ENCODE measurements at regions not wholly inside any gene's neighbourhood (a gene's known extent, or its start where the extent isn't known, plus 50 kb on each side); places are given as distances from the start of the nearest gene placed in this dataset.
A peak's percentile ranks its signal among the peaks of the same experiment; 100 is the strongest.
"Not testable (repeated sequence)": the region's sequence is repeated elsewhere in the genome, so short reads cannot be mapped to it uniquely, and the experiment has no call there.

DNA sequence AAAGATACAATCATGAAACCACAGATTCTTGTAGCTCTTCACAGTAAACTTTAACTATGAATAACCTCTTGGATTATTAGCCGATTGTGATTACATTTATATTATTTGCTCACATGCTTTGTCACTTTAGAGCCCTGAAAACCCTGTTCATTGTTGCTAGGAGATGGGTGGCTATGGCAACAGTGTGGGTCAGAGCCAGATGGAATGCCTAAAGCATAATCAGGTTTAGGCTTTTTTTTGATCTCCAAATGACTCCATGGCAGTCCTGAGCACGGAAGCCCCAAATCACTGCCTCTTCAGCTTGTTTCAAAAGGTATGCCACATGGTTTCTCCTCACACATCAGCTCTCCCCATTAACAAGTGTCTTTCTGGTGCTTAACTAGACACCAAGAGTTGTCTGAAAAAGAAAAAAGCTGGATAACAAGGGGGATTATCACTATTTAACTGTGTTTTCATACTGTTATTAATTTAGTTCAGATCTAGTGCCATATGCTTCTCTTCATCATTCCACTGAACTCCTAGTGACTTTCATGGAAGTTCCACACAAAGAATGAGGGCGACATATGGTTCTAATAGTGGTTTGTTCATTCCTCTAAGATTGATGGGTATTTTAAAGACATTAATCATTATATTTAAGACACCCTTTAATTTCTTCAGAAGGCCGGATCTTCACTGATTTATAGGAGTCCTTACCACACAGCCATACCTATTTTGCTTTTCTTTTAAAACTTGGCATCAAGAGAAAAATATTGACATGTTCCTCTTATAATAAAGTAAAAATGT lies 88.8 kb upstream of the PAM start:
- no peak for DNase-seq

GRCh38 chr5:102668220-102668932 lies 86.7 kb upstream of the PAM start:
- no peak for DNase-seq

- DNase-seq, result no peak
Observed at GRCh38 chr5:102670224-102670836, 84.8 kb upstream of the PAM start.

GRCh38 chr5:102671033-102671734 lies 83.9 kb upstream of the PAM start:
- not testable (repeated sequence) for DNase-seq

- no peak for DNase-seq
Observed at GRCh38 chr5:102678267-102679058, 76.6 kb upstream of the PAM start.

DNA sequence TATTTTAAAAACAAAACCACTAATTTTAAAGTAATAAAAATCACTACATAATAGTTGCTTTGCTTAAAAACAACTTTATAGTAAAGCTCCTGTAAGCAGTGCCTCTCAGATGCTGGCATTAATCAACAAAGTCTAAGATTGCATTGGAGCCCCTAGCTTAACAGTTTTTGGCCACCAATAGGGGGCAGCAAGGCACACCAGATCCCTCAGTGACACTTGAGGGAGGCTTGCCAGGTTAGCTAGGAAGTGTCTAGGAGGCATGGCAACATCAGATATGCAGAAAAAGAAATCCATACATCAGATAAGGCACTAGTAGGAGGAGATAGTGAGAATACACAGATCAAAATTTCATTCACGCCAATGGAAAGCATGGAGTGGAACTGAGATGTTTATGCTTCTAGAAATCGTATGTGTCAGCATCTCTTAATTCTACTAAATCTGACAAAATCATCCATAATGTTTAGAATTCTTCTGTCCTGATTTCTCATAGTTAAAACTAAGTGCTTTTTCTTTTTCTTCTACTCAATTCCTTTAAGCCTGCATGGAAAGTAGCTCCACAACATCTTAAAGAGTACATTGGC lies 73.6 kb upstream of the PAM start:
- DNase-seq, result peak; percentile 34

DNA sequence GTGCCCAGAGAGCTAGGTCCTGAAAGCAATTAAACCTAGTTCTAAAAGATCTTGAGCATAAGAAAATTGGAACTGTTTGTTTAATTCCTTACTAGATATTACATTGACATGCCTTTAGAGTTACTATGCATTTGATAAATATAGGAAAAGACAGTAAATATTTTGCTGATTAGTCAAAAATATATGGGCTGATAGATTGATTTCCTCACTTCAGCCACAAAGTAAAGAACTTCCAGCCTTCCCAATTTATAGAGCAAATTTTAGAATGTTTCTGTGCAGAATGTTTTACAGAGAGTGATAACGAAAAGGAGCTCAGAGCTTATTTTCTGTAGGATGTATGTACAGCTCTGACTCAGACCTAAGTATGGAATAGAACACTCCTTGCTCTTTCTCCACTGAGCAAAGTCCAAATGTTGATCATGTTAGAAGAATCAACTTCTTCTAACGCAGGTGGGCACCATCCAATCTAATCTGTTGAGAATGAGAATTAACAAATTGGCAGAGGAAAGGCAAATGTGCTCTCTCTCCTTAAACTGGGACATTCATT lies 72.9 kb upstream of the PAM start:
- no peak for DNase-seq

DNA sequence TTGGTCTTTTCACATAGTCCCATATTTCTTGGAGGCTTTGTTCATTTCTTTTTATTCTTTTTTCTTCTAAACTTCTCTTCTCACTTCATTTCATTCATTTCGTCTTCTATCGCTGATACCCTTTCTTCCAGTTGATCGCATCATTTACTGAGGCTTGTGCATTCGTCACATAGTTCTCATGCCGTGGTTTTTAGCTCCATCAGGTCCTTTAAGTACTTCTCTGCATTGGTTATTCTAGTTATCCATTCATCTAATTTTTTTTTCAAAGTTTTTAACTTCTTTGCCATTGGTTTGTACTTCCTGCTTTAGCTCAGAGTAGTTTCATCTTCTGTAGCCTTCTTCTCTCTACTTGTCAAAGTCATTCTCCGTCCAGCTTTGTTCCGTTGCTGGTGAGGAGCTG lies 67.0 kb upstream of the PAM start:
- DNase-seq, result not testable (repeated sequence)

GRCh38 chr5:102688581-102689342 lies 66.3 kb upstream of the PAM start:
- not testable (repeated sequence) for DNase-seq

DNA sequence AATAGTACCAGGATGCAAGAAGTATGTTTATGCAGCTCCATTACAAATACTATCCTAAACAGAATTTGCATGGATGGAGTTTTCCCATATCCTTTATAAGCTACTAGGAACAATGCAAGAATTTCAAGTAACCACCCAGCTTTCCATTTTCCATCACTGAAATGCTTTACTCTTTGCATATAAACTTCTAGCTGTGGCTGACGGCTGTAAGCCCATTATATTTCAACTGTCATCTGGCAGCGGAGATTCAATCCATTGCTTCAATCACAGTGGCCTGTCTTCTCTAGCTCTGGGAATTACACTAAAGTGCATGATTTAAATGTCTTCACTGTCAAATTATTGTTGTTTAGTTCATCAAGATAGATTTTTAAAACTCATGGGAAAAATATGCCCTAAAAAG lies 64.2 kb upstream of the PAM start:
- no peak for DNase-seq

DNA sequence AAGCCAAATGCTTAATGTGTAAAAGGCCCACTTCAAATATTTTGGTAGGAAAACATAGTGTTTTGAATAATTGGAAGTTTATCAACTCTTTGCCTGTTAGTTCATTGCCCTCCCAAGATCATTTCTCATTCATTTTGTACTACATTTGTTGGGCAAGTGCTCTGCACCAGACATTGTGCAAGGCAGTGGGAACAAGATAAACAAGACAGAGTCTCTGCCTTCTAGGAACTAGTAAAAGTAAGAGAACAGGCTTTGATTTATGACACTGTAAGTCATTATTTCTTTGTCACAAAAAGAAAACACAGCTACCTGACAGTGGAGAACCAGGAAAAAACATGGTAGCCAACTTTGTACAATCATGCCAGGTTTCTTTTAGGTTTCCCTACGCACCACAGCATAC lies 63.7 kb upstream of the PAM start:
- no peak for DNase-seq

DNA sequence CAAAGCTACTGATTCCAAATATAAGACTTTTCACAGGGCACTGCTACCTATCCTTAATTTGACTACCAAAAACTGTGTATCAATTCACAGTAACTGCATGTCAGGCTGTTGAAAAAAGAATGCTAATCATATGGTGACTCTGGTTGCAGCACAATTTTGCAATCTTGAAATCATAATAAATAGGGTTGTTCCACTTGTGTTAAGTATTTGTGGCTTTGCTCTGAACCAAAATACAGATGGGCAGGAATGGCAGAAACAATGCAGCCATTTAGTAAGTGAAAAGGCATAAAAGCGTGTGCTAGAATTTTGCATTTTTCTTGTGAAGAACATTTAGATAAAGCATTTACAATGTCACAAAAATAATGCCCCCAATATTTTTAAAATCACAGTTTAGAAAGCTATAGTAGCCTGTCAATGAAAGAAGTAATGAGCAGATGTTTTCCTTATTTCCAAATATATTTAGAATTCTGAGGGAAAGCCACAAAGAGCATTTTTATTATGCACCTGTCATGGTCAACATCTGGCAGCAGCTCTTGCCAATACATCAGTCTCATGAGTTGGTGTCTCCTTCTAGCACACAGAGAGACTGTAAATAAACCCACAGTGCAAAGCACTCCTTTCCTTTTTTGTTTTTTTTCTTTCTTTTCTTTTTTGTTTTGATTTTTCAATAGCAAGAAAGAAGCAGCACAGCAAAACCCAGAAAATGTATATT lies 54.8 kb upstream of the PAM start:
- no peak for DNase-seq

DNA sequence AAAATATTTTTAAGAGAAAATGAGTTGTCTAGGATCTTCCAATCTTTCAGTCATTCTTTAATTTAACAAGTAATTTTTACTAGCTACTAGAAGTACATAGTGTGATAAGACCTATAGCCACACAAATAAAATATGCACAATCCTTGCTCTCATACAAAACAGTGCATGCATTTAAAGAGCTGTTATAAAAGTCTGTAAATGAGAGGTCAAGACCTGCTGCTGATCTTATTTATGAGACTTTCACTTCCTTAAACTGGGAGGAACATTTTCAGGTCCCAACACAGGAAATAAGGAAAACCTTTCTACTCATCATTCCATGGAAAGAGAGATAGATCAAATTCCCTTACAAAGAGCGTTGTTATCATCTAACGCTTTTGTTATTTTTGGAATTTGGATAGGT lies 54.2 kb upstream of the PAM start:
- DNase-seq, result no peak

DNA sequence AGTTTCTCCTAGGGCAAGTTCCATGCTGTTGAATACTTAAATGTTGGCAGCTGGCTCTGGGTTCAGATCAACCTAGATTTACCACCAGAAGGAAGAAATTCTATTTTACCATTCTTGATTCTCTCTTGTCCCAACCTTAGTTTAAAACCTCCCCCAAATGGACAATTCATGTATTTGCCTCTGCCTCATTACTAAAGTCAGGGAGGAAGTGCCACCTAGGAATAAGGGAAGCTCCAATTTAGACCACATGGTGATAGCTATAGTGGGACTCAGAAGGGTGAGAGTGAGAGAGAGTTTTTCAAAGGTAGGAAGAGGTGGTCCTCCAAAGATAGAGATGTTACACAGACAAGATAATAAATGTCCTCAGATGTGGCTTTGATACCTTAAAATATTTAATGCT lies 53.4 kb upstream of the PAM start:
- no peak for DNase-seq
